Liver (tissue), 8 donors: ENCODE measurements at regions not wholly inside any gene's neighbourhood (a gene's known extent, or its start where the extent isn't known, plus 50 kb on each side); places are given as distances from the start of the nearest gene placed in this dataset.

Experiments used
- DNase-seq: peaks from one replicate; pipeline ENCODE4 v3.0.0-alpha.2; 2017; ENCODE audit warnings: low spot score
- H3K27ac ChIP-seq, 2 donors: one replicate each; pipeline ENCODE4 v1.7.0; 2013; ENCODE audit warnings: inconsistent platforms in 2 of 2, low read length in 2 of 2, control low read depth in 1 of 2, low read depth in 1 of 2, mild to moderate bottlenecking in 1 of 2
- H3K27me3 ChIP-seq, 4 donors: one replicate each; pipeline versions ENCODE4 v1.6.1 to v1.7.0; 2013; ENCODE audit warnings: low read length in 3 of 4, inconsistent platforms in 1 of 4, mild to moderate bottlenecking in 1 of 4, moderate library complexity in 1 of 4; ENCODE audit not compliant: control insufficient read depth in 4 of 4, insufficient read depth in 4 of 4
- H3K36me3 ChIP-seq, 4 donors: one replicate each; pipeline versions ENCODE4 v1.6.1 to v1.7.0; 2013; ENCODE audit warnings: low read length in 3 of 4, mild to moderate bottlenecking in 3 of 4, low read depth in 1 of 4, moderate library complexity in 1 of 4; ENCODE audit not compliant: control insufficient read depth in 4 of 4, insufficient read depth in 3 of 4
- H3K4me1 ChIP-seq, 4 donors: one replicate each; pipeline versions ENCODE4 v1.6.1 to v1.7.0; 2013; ENCODE audit warnings: low read length in 3 of 4, mild to moderate bottlenecking in 3 of 4, moderate library complexity in 1 of 4; ENCODE audit not compliant: control insufficient read depth in 4 of 4, insufficient read depth in 4 of 4
- H3K4me3 ChIP-seq, 3 donors: one replicate each; pipeline versions ENCODE4 v1.6.1 to v1.7.0; 2013; ENCODE audit warnings: low read length in 3 of 3, control low read depth in 1 of 3, low read depth in 1 of 3, mild to moderate bottlenecking in 1 of 3
- H3K9ac ChIP-seq, 2 donors: one replicate each; pipeline ENCODE4 v1.7.0; 2013; ENCODE audit warnings: low read length in 2 of 2, mild to moderate bottlenecking in 2 of 2, moderate library complexity in 2 of 2, control low read depth in 1 of 2, low read depth in 1 of 2
- H3K9me3 ChIP-seq, 4 donors: one replicate each; pipeline versions ENCODE4 v1.6.1 to v1.7.0; 2013; ENCODE audit warnings: low read length in 3 of 4; ENCODE audit not compliant: control insufficient read depth in 4 of 4
- ATF3 ChIP-seq: IDR thresholded peaks from 2 replicates; pipeline ENCODE4 v1.6.1; 2016; ENCODE audit warnings: antibody characterized with exemption
- EGR1 ChIP-seq, 2 donors: IDR thresholded peaks; 2 replicates each; pipeline ENCODE4 v1.6.1; 2016 to 2018; ENCODE audit warnings: antibody characterized with exemption in 2 of 2, low read depth in 2 of 2
- FOXA1 ChIP-seq: IDR thresholded peaks from 2 replicates; pipeline ENCODE4 v1.6.1; 2016; ENCODE audit warnings: antibody characterized with exemption
- FOXA2 ChIP-seq: IDR thresholded peaks from 2 replicates; pipeline ENCODE4 v1.6.1; 2016; ENCODE audit warnings: antibody characterized with exemption
- GABPA ChIP-seq, 2 donors: IDR thresholded peaks in 1 of 2; conservative IDR thresholded peaks in 1 of 2; 2 replicates each; pipeline ENCODE4 v1.6.1; 2016; ENCODE audit warnings: antibody characterized with exemption in 2 of 2, mild to moderate bottlenecking in 1 of 2, moderate library complexity in 1 of 2
- HNF4A ChIP-seq, 2 donors: conservative IDR thresholded peaks; 2 replicates each; pipeline ENCODE4 v1.6.1; 2016; ENCODE audit warnings: antibody characterized with exemption in 2 of 2, mild to moderate bottlenecking in 2 of 2
- HNF4G ChIP-seq: IDR thresholded peaks from 2 replicates; pipeline ENCODE4 v1.6.1; 2016; ENCODE audit warnings: antibody characterized with exemption
- JUND ChIP-seq, 2 donors: IDR thresholded peaks; 2 replicates each; pipeline ENCODE4 v1.6.1; 2016; ENCODE audit warnings: antibody characterized with exemption in 2 of 2
- RXRA ChIP-seq, 2 donors: IDR thresholded peaks; 2 replicates each; pipeline ENCODE4 v1.6.1; 2017 to 2018; ENCODE audit warnings: antibody characterized with exemption in 2 of 2, mild to moderate bottlenecking in 1 of 2
- SP1 ChIP-seq: IDR thresholded peaks from 2 replicates; pipeline ENCODE4 v1.6.1; 2018; ENCODE audit warnings: antibody characterized with exemption, mild to moderate bottlenecking
- TAF1 ChIP-seq: conservative IDR thresholded peaks from 2 replicates; pipeline ENCODE4 v1.6.1; 2016; ENCODE audit warnings: antibody characterized with exemption, mild to moderate bottlenecking
- YY1 ChIP-seq: IDR thresholded peaks from 2 replicates; pipeline ENCODE4 v1.6.1; 2016; ENCODE audit warnings: antibody characterized with exemption, mild to moderate bottlenecking
- WGBS: extraction: QIAGEN DNeasy Blood & Tissue Kit; methylation state at CpG from one replicate; pipeline ENCODE4 v1.1.7; 2013; 5-methylcytosine and 5-hydroxymethylcytosine counted together
- TF ChIP-seq, protein P1 (sequence below): IDR thresholded peaks from 2 replicates; pipeline ENCODE4 v1.6.1; 2016; ENCODE audit warnings: antibody characterized with exemption, mild to moderate bottlenecking
- TF ChIP-seq, protein P2 (sequence below): fragments of 150-350 bp; IDR thresholded peaks from 2 replicates; pipeline ENCODE4 v1.5.1; 2017; ENCODE audit warnings: improper control_type of control experiment, low read depth, low read length; ENCODE audit not compliant: missing input control
- TF ChIP-seq, protein P3 (sequence below): IDR thresholded peaks from 2 replicates; pipeline ENCODE4 v1.6.1; 2016; ENCODE audit warnings: antibody characterized with exemption
- donor health status: healthy.
- donor health status: healthy.
- donor health status: healthy.
- donor health status: healthy.
- donor health status: healthy.

DNA sequence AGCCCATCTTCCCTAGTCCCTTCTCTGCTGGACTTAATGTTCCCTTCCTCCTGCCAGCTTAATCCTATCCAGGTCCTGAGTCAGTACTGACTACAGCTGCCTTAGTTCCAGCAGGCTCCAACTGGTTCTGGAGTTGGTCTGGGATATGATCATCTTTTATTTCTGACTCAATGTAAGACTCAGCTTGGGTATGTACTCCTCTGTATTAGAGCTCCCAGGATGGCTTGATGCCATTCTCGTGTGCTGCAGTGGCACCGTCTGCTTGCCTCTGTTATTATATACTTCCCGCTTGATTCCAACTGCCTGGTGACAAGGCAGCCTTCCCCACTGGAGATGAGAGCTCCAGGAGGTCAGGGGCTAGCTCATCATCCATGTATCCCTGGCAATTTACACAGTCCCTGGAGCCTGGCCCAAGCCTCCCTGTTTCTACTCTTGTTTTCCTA, 164.4 kb upstream of the DPT start (continued):
- TF ChIP-seq, protein P1, sequence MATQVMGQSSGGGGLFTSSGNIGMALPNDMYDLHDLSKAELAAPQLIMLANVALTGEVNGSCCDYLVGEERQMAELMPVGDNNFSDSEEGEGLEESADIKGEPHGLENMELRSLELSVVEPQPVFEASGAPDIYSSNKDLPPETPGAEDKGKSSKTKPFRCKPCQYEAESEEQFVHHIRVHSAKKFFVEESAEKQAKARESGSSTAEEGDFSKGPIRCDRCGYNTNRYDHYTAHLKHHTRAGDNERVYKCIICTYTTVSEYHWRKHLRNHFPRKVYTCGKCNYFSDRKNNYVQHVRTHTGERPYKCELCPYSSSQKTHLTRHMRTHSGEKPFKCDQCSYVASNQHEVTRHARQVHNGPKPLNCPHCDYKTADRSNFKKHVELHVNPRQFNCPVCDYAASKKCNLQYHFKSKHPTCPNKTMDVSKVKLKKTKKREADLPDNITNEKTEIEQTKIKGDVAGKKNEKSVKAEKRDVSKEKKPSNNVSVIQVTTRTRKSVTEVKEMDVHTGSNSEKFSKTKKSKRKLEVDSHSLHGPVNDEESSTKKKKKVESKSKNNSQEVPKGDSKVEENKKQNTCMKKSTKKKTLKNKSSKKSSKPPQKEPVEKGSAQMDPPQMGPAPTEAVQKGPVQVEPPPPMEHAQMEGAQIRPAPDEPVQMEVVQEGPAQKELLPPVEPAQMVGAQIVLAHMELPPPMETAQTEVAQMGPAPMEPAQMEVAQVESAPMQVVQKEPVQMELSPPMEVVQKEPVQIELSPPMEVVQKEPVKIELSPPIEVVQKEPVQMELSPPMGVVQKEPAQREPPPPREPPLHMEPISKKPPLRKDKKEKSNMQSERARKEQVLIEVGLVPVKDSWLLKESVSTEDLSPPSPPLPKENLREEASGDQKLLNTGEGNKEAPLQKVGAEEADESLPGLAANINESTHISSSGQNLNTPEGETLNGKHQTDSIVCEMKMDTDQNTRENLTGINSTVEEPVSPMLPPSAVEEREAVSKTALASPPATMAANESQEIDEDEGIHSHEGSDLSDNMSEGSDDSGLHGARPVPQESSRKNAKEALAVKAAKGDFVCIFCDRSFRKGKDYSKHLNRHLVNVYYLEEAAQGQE: no peak
- TF ChIP-seq EGR1 (IDR thresholded peaks at IDR 0.05; ENCODE audit: low read depth in 2 of 2): no peak

DNA sequence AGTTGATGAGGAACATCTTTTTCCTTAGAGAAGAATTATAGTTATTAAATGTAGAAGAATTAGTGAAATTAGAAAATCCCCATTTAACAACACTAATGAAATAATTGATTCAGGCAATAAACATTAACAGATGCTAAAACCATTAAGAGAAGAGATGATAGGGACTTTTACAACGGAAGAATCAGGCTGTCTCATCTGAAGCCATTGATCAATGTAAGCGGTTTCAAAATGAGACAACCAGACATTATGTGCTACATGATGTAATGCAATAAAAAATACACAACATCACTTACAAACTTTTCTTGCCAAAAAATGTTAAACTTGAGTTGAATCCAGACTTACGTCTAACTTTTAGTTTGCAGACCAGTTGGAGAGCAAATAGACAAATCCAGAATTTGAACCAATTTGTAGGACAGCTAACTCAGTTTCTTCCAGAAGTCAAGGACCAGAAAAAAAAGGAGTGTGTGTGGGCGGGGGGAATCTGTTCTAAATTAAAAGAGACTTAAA, 165.4 kb upstream of the DPT start:
- no peaks in the 10 kb centered on the region for H3K4me1 ChIP-seq
- no peaks in the 10 kb centered on the region for H3K36me3 ChIP-seq
- WGBS: 50% methylated on average over 4 of the region's 4 CpGs
- DNase-seq: no peak
- no peak overlapping the region for H3K4me3 ChIP-seq
- no peak overlapping the region for H3K9ac ChIP-seq
- TF ChIP-seq SP1 (no peak), GABPA (IDR thresholded peaks at IDR 0.05 in 1 of 2, conservative IDR thresholded peaks at IDR 0.05 in 1 of 2) (no peak), YY1 (no peak), FOXA2 (no peak), TAF1 (no peak), FOXA1 (no peak), JUND (IDR thresholded peaks at IDR 0.05) (no peak), EGR1 (IDR thresholded peaks at IDR 0.05; ENCODE audit: low read depth in 2 of 2) (no peak), RXRA (IDR thresholded peaks at IDR 0.05) (no peak)
- TF ChIP-seq, protein P2, sequence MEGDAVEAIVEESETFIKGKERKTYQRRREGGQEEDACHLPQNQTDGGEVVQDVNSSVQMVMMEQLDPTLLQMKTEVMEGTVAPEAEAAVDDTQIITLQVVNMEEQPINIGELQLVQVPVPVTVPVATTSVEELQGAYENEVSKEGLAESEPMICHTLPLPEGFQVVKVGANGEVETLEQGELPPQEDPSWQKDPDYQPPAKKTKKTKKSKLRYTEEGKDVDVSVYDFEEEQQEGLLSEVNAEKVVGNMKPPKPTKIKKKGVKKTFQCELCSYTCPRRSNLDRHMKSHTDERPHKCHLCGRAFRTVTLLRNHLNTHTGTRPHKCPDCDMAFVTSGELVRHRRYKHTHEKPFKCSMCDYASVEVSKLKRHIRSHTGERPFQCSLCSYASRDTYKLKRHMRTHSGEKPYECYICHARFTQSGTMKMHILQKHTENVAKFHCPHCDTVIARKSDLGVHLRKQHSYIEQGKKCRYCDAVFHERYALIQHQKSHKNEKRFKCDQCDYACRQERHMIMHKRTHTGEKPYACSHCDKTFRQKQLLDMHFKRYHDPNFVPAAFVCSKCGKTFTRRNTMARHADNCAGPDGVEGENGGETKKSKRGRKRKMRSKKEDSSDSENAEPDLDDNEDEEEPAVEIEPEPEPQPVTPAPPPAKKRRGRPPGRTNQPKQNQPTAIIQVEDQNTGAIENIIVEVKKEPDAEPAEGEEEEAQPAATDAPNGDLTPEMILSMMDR: no peak
- H3K9me3 ChIP-seq: no peaks in the 10 kb centered on the region
- H3K27me3 ChIP-seq: no peaks in the 10 kb centered on the region
- H3K27ac ChIP-seq: no peak overlapping the region

GRCh38 chr1:168897249-168897648, 168.2 kb upstream of the DPT start:
- no peak for DNase-seq
- Histone ChIP-seq H3K4me3 (no peak overlapping the region), H3K27me3 (no peaks in the 10 kb centered on the region), H3K9me3 (no peaks in the 10 kb centered on the region), H3K36me3 (no peaks in the 10 kb centered on the region), H3K4me1 (no peaks in the 10 kb centered on the region), H3K9ac (no peak overlapping the region), H3K27ac (no peak overlapping the region)
- TF ChIP-seq SP1 (no peak), YY1 (no peak), TAF1 (no peak), RXRA (IDR thresholded peaks at IDR 0.05) (no peak), ATF3 (no peak), HNF4A (conservative IDR thresholded peaks at IDR 0.05) (no peak), FOXA1 (no peak), HNF4G (no peak), FOXA2 (no peak), JUND (IDR thresholded peaks at IDR 0.05) (no peak)
- TF ChIP-seq, protein P1: no peak
- TF ChIP-seq, protein P3, sequence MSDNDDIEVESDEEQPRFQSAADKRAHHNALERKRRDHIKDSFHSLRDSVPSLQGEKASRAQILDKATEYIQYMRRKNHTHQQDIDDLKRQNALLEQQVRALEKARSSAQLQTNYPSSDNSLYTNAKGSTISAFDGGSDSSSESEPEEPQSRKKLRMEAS: no peak
- 65% methylated on average over 2 of the region's 2 CpGs for WGBS
